ENCODE measurements at regions not wholly inside any gene's neighbourhood (a gene's known extent, or its start where the extent isn't known, plus 50 kb on each side); places are given as distances from the start of the nearest gene placed in this dataset.

DNA sequence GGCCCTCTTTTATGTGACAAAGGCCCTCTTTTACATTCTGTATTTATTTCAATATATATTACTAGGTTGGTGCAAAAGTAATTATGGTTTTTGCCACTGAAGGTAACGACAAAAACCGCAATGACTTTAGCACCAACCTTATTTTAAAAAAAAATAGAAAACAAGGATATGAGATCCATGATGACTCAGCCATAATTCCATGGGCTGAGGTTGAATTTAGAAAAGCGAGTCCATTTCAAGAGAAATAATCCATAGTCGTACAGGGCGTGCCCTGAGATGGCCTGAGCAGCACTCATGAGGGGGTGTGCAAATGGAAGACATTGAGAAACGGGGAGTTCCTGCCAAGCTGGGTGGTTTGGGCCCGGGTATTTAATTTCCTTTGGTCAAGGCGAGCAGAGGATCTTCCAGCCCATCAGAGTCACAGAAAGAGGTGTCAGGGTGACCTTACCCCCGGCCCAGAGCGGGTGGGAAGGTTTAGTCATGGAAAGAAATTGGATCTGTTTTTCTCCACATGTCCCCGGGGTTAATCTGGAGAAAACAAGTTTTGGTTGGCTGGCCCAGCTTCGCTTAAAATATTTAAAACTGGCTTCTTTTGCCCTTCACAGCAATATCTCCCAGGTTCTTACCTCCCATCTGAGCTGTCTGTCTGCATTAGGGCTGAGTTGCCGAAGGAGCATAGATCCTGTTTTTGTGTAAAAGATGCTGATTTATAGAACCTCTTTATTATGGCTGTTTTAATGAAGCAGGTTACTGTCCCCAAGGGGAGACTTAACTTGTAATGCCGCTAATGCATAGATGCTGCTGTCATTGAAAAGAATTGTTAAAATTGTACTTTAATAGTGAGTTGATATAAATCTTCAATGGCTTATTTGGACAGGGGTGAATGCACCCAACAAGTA, 255.6 kb downstream of the PREX1 start:
- no peak for DNase-seq (ENCODE audit: low spot score)

DNA sequence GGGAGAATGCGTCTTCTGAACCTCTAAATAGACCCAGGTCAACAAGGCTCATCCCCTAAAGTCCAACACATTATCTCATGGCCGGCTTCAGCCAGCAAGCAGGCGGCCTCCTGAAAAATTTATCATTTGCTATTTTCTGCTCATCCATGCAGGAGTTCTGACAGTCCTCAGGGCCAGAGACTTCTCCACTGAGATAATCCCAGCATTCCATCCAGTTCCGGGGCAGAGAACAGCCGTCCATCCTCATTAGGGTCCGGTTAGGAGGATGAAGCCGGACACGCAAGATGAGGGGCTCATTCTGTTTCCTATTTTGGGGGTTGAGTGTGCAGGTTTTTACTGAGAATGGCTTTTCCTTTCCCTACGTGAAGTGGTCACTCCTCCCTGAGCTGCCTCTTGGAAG, 258.1 kb downstream of the PREX1 start:
- DNase-seq (ENCODE audit: low spot score), result no peak

DNA sequence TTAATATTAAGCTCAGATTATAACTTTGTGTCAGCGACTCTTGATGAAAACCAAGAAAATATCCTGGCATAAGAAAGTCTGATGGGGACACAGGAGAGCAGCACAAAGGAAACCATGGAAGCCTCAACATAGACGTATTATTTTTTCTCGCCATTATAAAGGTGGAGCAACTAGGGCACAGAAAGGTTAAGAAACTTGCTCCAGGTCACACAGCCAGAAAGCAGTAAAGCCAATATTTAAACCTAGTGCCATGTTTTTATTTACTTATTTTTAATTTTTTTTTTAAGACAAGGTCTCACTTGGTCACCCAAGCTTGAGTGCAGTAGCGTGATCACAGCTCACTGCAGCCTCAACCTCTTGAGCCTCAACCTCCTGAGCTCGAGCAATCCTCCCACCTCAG, 259.3 kb downstream of the PREX1 start:
- no peak for DNase-seq (ENCODE audit: low spot score)

DNA sequence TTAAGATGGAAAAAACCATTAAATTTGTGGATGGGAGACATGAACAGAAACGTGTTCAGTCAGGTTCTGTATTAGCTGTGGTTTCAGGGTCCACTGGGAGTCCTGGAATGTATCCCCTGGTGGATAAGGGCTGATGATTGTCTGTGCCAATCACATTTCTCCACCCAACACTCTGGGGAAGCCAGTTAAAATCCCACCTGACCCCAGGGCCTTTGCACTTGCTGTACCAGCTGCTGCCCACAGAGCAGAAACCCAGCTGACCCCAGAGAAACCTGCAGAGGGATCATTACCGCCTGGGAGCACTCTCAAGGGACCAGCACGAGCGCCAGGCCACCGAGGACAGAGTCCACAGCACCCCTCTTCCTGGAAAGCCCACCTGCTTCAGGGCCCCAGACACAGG, 260.7 kb downstream of the PREX1 start:
- DNase-seq (ENCODE audit: low spot score), result no peak

DNA sequence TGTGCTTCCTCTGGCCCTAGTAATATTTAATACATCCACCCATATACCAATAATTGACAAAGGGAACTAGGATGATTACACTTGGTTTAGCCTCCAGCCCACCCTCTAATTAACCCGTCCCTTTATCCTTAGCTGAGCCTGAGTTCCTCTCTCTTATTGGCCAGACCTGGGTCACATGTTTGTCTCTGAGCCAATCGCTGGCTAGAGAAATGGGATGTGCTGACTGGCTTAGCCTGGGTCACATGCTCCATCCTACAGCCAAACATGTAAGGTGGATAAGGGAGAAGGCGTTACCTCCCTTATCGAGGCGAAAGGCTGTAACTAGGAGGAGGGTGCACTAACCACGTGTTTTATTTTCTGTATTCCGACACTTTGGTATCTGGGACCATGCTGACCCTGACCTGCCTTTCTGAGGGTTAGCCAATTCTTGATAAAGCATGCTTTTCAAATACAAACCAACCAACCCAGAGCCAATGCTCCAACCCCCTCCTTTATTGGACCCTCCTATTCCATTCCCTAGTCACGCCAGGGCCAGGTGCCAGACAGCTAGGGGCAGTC, 262.7 kb downstream of the PREX1 start:
- no peak for DNase-seq (ENCODE audit: low spot score)

DNA sequence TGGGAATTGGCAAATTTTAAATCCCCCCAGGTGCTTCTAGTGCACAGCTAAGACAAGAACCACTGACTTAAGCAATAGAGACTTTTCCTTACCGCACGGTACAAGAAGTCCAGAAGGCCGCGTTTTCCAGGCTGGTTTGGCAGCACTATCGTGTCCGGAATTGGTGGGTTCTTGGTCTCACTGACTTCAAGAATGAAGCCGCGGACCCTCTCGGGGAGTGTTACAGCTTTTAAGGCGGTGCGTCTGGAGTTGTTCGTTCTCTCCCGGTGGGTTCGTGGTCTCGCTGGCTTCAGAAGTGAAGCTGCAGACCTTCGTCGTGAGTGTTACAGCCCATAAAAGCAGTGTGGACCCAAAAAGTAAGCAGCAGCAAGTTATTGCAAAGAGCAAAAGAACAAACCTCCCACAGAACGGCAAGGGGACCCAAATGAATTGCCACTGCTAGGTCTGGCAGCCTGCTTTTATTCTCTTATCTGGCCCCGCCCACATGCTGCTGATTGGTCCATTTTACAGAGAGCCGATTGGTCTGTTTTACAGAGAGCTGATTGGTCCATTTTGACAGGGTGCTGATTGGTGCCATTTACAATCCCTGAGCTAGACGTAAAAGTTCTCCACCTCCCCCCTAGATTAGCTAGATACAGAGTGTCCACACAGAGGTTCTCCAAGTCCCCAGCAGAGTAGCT, 264.5 kb downstream of the PREX1 start:
- DNase-seq (ENCODE audit: low spot score), result no peak

DNA sequence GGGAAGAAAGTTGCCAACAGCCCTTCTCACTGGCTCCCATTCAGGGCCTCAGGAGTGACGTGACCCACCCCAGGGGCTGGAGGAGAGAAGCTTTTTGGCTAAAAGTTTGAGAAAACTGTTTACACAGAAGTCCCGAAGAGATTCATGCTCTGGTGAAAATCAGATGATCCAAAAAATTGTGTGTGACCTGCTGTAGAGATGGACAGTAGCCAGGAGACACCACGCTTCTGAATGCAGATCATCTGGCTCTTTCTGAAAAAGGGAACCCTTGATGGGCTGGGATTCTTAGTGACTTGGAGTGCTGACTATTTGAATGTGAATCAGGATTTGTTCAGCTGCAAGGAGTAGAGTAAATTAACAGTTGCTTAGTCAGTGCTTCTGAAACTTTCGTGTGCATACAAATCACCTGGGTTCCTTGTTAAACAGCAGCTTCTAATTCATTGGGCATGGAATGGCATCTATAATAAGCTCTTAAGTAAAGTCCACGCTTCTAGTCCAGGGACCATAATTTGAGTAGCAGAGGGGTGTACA, 265.1 kb downstream of the PREX1 start:
- DNase-seq (ENCODE audit: low spot score), result no peak

DNA sequence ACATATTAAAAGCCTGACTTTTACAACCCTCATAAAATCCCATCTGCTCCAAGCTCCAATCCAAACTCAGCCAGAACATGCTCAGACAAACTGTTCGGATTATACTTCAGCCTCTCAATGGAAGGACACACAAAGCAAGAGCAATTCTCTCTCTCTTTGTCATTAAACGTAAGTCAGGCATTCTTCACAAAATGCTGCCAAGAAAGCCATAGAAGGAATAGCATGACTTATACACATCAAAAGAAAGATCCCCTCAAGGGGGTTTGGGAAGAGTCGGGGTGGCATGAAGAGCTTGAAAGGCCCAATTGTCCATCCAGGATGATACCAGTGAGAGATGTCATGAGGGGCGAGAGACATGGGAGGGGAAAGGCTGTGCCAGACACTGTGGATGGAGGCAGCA, 268.9 kb downstream of the PREX1 start:
- no peak for DNase-seq (ENCODE audit: low spot score)

DNA sequence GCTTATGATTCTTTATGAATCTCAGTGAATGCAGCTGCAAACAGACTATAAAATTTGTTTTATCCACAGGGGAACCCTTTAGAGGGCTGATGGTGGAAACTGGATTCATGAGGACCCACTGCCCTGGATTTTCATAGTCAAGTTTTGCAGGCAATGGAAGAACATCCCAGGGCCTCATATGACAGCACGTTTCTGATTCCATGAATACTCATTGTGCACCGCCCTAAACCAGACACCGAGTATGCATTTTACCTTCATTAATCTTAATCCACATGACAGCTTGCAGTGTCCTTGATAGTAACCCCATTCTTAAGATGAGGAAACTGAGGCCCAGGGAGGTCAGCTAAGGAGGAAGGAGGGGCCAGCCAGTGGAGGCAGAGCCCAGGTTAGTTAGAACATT, 270.4 kb downstream of the PREX1 start:
- no peak for DNase-seq (ENCODE audit: low spot score)

DNA sequence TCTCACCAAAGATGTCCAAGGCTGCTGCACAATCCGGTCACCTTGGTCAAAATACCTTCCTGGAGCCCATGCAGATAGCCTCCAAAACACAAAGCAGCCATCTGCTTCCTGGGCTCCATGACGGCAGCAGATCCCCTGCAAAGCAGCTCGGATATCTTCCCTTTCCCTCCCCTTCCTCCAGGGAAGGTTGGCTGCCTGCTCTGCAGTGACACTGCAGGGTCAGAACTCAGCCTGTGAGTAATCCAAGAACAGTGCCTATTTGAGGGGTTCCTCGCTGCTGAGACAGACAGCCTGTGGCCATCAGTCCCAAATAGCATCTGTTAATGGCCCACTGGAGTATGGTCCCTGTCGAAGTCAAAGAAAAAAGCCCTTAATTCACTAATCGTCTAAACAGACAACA, 270.8 kb downstream of the PREX1 start:
- DNase-seq (ENCODE audit: low spot score), result no peak

DNA sequence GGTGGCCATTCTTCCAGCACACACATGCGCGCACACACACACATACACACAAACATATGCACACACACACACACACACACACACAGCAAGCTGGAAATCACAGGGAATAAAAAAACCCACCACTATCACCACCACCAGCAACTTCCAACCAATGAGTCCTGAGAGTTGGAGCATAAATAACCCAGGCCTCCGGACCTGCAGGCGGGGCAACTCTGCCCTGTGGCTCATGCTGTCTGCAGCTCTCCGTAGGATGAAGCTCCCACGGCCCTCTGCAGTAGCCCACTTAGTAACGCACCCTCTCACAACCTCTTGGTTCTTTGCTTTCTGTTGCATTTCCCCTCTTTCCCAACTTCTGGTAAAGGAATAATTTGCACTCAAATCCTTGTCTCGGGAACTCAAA, 275.2 kb downstream of the PREX1 start:
- DNase-seq (ENCODE audit: low spot score), result no peak

DNA sequence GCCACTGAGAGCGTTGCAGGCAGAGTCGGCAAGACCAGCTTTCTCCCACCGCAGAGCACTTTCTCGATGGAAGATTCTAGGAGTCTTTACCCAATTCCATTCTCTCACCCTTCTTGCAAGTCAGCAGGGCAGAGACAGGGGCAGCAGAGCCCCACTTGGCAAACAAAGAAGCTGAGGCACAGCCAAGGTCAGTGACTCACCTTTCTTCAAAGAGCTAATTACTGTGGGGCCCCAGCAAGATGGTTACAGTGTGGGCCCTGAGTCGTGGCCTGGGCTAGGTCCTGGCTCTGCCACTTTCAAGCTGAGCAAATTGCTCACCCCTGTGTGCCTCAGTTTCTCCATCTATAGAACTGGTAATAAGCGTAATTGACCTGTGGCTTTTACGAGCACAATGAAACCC, 277.0 kb downstream of the PREX1 start:
- no peak for DNase-seq (ENCODE audit: low spot score)

DNA sequence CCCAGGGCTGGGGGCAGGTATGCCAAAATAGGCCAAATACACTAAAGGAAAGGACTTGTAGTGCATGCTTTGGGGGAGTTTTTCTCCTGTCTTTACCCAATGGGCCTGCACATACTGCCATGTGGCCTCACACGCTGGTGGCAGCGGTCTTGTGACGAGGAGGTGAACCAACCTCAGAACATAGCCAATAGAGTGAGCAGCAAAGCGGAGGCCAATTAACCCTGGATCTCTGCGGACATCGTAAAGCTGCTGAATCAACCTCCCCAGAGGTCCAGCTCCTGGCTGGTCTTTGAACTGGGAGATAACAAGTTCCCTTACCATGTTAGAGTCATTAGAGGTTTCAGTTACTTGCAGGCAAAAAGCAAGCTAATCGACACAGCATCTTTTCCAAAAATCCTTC, 280.1 kb downstream of the PREX1 start:
- DNase-seq (ENCODE audit: low spot score), result no peak

DNA sequence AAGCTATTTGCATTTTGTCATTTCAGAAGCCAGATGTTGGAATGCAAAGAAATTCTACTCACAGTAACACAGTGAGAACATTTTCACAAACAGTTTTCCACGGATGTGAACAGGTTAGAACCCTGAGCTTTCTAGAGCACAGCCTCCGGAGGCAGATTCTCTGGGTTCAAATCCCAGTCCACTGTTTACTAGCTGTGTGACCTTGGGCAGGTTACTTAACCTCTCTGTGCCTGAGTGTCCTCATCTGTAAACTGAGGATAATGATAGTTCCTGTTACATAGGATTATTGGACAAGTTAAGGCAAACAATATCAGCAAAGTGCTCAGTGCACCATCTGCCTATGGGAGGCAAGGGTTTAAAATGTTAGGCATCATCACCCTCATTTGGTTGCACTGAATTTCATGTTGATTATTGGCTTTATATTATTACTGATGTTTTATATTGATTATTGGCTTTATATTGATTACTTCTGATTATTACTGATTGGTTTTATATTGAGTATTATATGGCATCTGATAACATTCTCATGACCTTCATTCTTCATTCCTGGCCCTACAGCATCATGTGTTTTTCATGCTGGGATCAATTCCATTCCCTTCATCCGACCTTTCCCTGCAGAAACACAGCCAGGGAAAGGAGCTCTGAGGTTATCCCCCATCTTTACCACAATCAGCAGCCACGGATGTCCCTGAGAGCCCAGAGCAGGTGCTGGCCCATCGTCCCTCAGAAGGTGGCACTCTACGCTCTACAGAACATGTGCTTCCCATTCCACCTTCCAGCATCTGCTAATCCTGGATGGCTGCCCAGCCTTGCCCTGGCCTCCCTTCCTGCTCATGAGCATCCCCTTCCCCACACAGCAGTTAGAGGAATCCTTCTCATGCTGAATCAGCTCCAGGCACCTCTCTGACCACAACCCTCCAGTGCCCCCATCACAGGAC, 283.1 kb downstream of the PREX1 start:
- DNase-seq (ENCODE audit: low spot score), result no peak

DNA sequence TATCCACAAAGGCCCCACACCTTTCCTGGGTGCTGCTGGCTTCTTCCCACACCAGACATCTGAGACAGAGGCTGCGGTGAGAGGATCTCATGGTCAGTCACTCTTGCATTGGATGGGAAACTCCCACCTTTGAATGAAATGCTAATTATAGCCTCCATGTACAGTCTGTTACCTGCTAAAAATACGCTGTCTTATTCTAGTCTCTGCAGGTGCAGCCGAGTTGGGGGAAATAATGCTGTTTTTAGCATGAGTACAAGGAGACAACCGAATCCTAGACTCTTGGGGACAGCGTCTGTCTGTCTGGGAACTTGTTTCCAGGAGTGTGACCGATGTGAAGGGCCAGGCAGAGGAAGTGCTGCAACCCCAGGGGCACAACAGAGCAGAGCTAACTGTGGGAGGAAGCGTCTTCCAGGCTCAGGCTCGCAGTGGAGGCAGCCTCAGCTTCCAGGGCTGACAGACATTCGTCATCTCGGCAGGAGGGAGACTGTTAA, 286.2 kb downstream of the PREX1 start:
- DNase-seq (ENCODE audit: low spot score), result no peak

DNA sequence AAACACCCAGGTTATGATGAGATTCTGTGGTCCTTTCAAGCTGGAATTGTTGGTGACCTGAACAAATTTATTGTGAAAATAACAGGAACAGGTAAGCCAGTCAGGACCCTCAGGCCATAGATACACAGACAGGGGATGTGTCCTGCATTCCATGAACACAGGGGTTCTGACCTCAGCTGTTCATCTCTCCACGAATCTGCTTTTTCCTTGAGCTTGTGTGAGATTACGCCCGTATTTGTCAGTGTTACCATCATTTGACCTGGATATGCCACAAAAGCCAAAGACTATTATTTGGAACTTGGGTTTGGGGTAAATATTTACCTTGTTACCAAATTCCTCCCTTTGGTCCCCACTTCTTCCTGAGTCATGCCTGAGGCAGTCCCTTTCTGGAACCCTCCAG, 288.9 kb downstream of the PREX1 start:
- no peak for DNase-seq (ENCODE audit: low spot score)

DNA sequence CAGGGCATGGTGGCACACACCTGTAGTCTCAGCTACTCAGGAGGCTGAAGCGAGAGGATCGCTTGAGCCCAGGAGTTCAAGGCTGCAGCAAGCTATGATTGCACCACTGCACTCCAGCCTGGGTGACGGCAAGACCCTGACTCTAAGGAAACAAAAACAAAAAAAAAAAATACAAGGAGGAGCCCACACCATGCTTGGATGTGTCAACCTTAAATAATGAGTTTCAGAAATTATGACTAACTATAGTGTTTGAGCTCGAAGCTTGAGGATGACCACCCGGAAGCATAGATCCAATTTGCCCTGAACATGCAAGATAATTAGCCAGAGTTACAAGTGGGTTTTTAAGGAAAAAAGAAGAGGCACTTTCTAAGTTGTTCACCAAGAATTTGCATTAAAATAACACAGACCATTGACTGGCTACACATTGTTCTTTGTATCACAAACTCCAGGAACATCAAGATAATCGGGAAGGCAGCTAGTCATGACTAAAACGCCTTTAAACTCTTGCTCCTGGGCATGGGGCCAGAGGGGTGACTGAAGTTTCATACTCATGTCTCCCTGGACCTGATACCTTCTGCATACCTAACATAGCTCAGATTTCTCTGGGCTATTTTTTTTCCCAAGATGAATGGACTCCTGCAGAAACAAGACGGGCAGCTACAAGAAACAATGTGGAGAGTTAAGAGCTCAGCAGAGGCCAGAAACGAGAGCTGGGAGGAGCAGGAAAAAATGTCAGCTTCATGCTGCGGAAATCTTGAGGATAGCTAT, 289.6 kb downstream of the PREX1 start:
- DNase-seq (ENCODE audit: low spot score), result no peak

DNA sequence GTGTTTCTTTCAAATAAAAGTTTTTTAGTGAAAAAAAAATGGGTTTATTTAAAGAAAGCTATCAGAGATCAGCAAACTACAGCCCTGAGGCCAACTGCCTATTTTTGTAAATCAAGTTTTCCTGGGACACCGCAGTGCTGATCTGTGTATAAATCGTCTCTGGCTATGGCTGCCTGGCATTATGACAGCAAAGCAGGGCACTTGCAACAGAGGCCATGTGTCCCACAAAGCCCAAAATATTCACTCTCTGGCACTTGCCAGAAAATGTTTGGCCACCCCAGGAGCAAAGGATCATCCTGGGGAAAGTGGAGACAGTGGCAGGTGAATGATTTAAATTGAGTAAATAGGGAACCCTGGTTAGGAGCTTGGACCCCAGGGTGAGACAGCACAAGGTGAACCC, 291.6 kb downstream of the PREX1 start:
- DNase-seq (ENCODE audit: low spot score), result no peak

DNA sequence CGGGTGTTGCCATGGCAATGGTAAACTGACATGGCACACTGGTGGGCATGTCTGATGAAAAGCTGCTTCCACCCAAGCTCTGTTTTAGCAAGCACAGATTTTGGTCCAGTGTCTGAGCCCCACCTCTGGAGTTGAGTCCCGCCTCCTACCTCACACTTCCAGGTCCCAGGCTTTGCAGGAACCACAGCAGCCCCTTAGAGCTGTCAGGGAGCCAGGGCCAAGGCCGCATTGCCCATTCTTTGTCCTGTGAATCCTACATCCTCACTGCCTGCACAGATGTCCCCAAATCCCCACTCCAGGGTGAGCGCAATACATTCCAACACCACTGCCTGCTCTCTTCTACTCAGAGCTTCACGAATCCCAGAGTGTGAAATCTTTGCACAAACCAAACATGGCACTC, 292.2 kb downstream of the PREX1 start:
- no peak for DNase-seq (ENCODE audit: low spot score)

DNA sequence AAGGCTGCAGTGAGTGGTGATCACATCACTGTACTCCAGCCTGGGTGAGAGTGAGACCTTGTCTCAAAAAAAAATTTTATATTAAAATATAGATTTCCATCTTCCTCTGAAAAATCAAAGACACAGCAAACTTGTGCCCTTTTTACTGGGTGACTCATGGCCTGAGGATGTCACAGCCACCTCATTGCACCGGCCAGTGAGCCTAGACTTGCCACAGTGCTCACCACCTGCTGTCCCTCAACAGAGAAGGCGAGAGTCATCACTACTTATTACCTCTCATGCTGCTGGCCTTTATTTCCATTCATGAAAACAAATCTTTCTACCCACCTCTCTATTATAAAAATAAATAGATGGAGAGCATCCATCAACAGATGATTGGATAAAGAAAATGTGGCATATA, 295.8 kb downstream of the PREX1 start:
- no peak for DNase-seq (ENCODE audit: low spot score)

DNA sequence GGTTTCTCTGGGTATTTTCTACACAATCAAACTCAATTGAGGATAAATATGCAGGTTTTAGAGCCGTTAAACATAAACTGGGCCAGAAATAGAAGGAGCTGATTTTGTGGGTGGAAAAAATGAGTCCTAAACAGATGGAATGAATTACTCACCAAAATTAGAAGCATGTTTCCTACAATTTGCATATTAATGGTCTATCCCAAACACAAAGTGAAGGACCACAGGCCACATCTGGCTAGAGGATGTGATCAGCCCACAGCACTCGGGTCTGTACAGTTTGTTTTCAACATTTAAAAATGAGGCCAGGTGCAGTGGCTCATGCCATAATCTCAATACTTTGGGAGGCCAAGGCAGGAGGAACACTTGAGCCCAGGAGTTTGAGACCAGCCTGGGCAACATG, 296.3 kb downstream of the PREX1 start:
- DNase-seq (ENCODE audit: low spot score), result no peak

Data from AG08395 (cell line).